Activated T-helper 17 cell treated with anti-CD3 and anti-CD28 coated beads, Interleukin-2, amount 50 U/mL, for 72 hours (primary cell): ENCODE measurements at regions not wholly inside any gene's neighbourhood (a gene's known extent, or its start where the extent isn't known, plus 50 kb on each side); places are given as distances from the start of the nearest gene placed in this dataset.

ENCODE experiments used
- ATAC-seq: fragments of 150-1000 bp; cut with Tn5 transposase; replicated peaks from 2 replicates; pipeline ENCODE4 v1.10.0; 2021; ENCODE audit warnings: mild to moderate bottlenecking, moderate library complexity
- H3K27ac Mint-ChIP-seq: one replicate; pipeline ENCODE4 v1.8.0; 2022; ENCODE audit warnings: mixed read lengths
- H3K27me3 Mint-ChIP-seq: one replicate; pipeline ENCODE4 v1.8.0; 2022; ENCODE audit warnings: mixed read lengths
- H3K36me3 Mint-ChIP-seq: one replicate; pipeline ENCODE4 v1.8.0; 2022; ENCODE audit warnings: low read depth, mild to moderate bottlenecking, mixed read lengths
- H3K4me1 Mint-ChIP-seq: one replicate; pipeline ENCODE4 v1.8.0; 2022; ENCODE audit warnings: mixed read lengths
- H3K4me3 Mint-ChIP-seq: one replicate; pipeline ENCODE4 v1.8.0; 2022; ENCODE audit warnings: mild to moderate bottlenecking, mixed read lengths
- H3K9me3 Mint-ChIP-seq: one replicate; pipeline ENCODE4 v1.8.0; 2022; ENCODE audit warnings: mixed read lengths

- Mint-ChIP-seq H3K36me3 (no peaks in the 10 kb centered on the region), H3K9me3 (no peaks in the 10 kb centered on the region), H3K27me3 (peaks cover 3% of the 10 kb centered on the region), H3K27ac (no peak overlapping the region), H3K4me3 (no peak overlapping the region), H3K4me1 (no peaks in the 10 kb centered on the region)
- no peak for ATAC-seq
Measured at GRCh38 chr4:98781641-98782357, 123.4 kb upstream of the TSPAN5 start.

GRCh38 chr4:98780926-98781325, 122.5 kb upstream of the TSPAN5 start:
- H3K4me3 Mint-ChIP-seq: no peak overlapping the region
- no peaks in the 10 kb centered on the region for H3K36me3 Mint-ChIP-seq
- H3K27me3 Mint-ChIP-seq: peaks cover 3% of the 10 kb centered on the region
- H3K4me1 Mint-ChIP-seq: no peaks in the 10 kb centered on the region
- no peaks in the 10 kb centered on the region for H3K9me3 Mint-ChIP-seq
- H3K27ac Mint-ChIP-seq: no peak overlapping the region
- ATAC-seq: no peak

DNA sequence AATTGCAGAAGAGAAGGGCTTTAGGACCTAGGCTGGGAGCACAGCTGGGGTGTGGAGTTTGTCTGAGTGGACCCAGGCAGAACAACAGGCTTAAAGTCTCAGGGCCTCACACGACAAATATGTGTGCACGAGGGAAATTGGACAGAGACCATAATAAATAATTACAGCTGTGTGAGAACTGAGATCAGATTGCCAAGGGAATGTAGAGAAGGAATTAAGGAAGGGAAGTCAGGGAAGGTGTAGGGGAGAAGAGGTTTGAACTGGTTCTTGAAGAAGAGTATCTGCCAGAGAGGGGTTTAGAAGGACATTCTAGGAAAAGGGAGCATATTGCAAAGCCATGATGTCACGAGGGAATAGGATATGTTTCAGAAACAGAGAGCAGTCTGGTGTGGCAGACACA, 120.7 kb upstream of the TSPAN5 start:
- Mint-ChIP-seq H3K27me3 (peaks cover 3% of the 10 kb centered on the region), H3K4me1 (no peaks in the 10 kb centered on the region), H3K27ac (no peak overlapping the region), H3K4me3 (no peak overlapping the region), H3K9me3 (no peaks in the 10 kb centered on the region), H3K36me3 (no peaks in the 10 kb centered on the region)
- ATAC-seq: no peak

GRCh38 chr4:98778206-98778605, 119.8 kb upstream of the TSPAN5 start:
- Mint-ChIP-seq H3K27ac (no peak overlapping the region), H3K4me1 (no peaks in the 10 kb centered on the region), H3K27me3 (peaks cover 3% of the 10 kb centered on the region), H3K36me3 (no peaks in the 10 kb centered on the region), H3K4me3 (no peak overlapping the region), H3K9me3 (no peaks in the 10 kb centered on the region)
- ATAC-seq: peak; percentile 79

DNA sequence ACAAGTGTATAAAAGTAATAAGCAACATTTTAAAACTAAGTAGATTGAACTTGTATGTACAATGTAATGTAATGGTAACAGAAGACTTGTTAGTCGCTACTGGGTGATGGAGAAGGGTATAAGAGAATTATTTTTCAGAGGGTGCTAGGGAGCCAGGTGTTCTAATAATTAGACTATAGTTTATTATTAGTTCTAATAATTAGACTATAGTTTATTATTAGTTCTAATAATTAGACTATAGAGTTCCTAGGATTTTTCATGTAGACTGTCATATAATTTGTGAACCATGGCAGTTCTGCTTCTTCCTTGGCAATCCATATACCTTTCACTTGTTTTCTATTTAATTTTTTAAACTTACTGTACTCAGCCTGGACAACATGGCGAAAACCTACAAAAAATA, 117.3 kb upstream of the TSPAN5 start:
- H3K4me3 Mint-ChIP-seq: no peak overlapping the region
- no peak for ATAC-seq
- H3K27me3 Mint-ChIP-seq: no peaks in the 10 kb centered on the region
- H3K36me3 Mint-ChIP-seq: no peaks in the 10 kb centered on the region
- H3K9me3 Mint-ChIP-seq: no peaks in the 10 kb centered on the region
- no peaks in the 10 kb centered on the region for H3K4me1 Mint-ChIP-seq
- no peak overlapping the region for H3K27ac Mint-ChIP-seq

DNA sequence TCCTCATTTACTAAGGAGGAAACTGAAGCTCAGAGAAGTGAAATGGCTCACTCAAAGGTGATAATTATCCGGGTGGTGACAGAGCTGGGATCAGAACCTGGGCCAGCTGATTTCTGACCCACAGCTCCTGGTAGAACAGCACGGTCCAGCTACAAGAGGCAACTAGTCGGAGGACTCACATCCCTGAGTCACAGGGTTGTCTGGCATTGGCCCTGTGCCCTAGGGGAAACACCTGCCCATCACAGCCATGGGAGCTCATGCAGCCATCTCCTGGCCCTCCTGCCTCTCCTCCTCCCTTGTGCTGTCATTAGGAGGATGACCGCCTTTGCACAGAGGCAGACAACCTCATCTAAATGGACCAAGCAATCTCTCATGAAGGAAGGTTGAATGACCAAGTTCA, 115.2 kb upstream of the TSPAN5 start:
- no peak overlapping the region for H3K4me3 Mint-ChIP-seq
- peaks cover 14% of the 10 kb centered on the region for H3K9me3 Mint-ChIP-seq
- no peaks in the 10 kb centered on the region for H3K4me1 Mint-ChIP-seq
- H3K36me3 Mint-ChIP-seq: no peaks in the 10 kb centered on the region
- no peak overlapping the region for H3K27ac Mint-ChIP-seq
- no peaks in the 10 kb centered on the region for H3K27me3 Mint-ChIP-seq
- no peak for ATAC-seq

DNA sequence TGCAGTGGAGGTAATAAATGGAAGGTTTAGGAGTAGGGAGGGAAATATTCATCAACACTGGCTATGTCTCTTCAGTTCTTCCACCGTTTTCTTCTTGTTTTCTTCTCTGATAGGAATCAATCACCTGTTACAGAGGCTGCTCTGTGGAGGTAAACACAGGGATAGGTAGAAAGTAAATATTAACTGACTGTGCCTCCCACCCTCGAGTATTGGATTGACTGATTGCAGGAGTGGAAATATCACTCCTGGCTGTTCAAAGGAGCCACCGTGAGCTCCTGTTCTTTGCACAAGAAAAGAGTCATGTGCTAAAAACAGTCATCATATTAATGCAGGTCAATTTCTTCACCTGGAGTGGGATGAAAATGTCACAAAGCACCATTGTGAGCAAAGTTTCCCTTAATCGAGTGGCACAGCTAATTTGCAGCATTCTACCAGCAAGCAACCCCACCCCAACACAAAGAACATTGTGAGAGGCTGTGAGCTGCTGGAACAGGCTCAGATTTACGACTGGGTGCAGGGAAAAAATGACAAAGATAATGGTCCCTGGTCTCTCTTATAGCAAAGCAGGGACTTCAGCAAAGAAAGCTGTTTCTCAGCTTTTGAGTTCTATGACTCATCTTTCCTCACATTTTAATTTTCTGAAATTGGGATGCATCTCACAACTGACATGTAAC, 113.7 kb upstream of the TSPAN5 start:
- Mint-ChIP-seq H3K36me3 (no peaks in the 10 kb centered on the region), H3K9me3 (peaks cover 14% of the 10 kb centered on the region), H3K4me1 (no peaks in the 10 kb centered on the region), H3K4me3 (no peak overlapping the region), H3K27me3 (no peaks in the 10 kb centered on the region), H3K27ac (no peak overlapping the region)
- no peak for ATAC-seq

DNA sequence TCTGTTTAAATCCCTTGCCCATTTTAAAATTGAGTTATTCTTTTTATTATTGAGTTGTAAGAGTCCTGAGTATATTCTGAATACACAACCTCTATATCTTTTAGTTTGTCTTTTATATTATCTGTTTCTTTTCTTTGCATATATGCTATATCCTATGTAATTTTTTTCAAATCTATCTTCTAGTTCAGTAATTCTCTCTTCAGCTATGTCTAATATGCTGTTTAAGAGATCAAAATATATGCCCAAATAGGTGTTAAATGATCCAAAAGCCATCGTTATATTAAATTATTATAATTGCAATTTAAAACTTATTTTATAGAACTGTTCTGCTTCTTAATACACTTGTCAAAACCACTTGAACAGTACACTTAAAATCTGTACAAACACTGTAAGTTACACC, 107.4 kb upstream of the TSPAN5 start:
- H3K27me3 Mint-ChIP-seq: no peaks in the 10 kb centered on the region
- no peak overlapping the region for H3K4me3 Mint-ChIP-seq
- no peak for ATAC-seq
- peaks cover 19% of the 10 kb centered on the region for H3K9me3 Mint-ChIP-seq
- H3K27ac Mint-ChIP-seq: no peak overlapping the region
- no peaks in the 10 kb centered on the region for H3K4me1 Mint-ChIP-seq
- H3K36me3 Mint-ChIP-seq: no peaks in the 10 kb centered on the region

DNA sequence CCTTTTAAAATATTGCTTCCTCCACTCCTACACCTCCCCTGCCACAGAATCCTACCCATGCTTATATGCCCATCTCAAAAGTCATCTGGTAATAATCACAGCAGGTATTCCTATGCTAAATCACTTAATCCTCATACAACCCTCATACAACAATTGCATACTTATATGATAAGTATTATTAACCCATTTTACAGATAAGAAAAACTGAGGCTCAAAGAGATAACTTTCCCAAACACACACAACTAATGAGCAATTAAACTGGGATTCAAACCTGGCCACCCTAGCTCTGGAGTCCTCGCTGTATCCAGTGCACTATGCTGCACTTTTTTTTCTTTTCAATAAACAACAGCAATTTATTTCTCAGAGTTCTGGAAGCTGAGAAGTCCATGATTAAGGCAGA, 99.8 kb upstream of the TSPAN5 start:
- ATAC-seq: no peak
- Mint-ChIP-seq H3K9me3 (no peaks in the 10 kb centered on the region), H3K4me3 (no peak overlapping the region), H3K36me3 (no peaks in the 10 kb centered on the region), H3K27ac (no peak overlapping the region), H3K4me1 (peaks cover 5% of the 10 kb centered on the region), H3K27me3 (no peaks in the 10 kb centered on the region)

DNA sequence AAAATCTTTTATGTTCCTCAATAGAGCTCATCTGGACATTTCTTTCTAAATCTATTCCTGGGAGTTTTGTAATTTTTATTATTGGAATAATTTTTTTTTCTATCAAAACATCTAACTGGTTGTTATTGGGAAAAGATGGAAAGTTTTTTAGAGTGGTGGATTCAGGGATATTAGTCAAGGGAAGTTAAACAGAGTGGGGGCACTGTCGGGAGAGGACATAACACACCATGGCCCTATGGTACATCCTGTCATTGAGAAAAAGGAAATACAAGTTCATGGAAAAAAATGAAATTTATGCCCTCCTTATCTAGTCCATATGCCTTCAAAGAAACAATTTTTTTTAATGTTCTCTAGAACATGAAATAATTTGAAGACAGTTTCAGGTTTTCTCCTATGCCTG, 96.3 kb upstream of the TSPAN5 start:
- H3K36me3 Mint-ChIP-seq: no peaks in the 10 kb centered on the region

GRCh38 chr4:98749206-98749605, 90.8 kb upstream of the TSPAN5 start:
- Mint-ChIP-seq H3K4me3 (no peak overlapping the region), H3K27me3 (no peaks in the 10 kb centered on the region)

More for the DNA sequence above, 96.3 kb upstream of the TSPAN5 start:
- Mint-ChIP-seq H3K27me3 (no peaks in the 10 kb centered on the region), H3K4me1 (peaks cover 2% of the 10 kb centered on the region), H3K9me3 (no peaks in the 10 kb centered on the region), H3K27ac (no peak overlapping the region), H3K4me3 (no peak overlapping the region)
- ATAC-seq: no peak

DNA sequence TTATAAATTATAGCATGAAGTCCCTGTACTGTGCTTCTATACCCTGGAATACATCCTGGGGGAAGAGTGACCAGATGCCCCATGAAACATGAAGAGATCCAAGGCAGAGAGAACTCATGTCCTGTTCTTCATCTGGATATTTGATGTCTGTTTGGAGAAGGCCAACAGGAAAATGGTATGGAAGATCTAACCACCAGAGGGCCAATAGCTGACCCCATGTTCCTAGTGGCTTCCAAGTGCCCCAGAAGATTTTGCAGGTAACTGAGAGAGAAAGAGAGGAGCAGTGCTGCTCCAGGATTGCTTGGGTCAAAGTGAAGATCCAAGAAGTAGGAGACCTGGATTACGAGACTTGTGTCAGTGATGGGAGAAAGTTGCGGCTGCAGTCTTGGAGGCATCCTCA, 90.2 kb upstream of the TSPAN5 start:
- H3K36me3 Mint-ChIP-seq: no peaks in the 10 kb centered on the region
- H3K27ac Mint-ChIP-seq: no peak overlapping the region
- H3K27me3 Mint-ChIP-seq: no peaks in the 10 kb centered on the region
- H3K9me3 Mint-ChIP-seq: peaks cover 4% of the 10 kb centered on the region
- ATAC-seq: no peak
- H3K4me1 Mint-ChIP-seq: peaks cover 5% of the 10 kb centered on the region
- H3K4me3 Mint-ChIP-seq: no peak overlapping the region

More at GRCh38 chr4:98749206-98749605, 90.8 kb upstream of the TSPAN5 start:
- Mint-ChIP-seq H3K36me3 (no peaks in the 10 kb centered on the region), H3K4me1 (peaks cover 5% of the 10 kb centered on the region), H3K27ac (no peak overlapping the region), H3K9me3 (peaks cover 4% of the 10 kb centered on the region)
- no peak for ATAC-seq

- no peak overlapping the region for H3K4me3 Mint-ChIP-seq
- peaks cover 5% of the 10 kb centered on the region for H3K4me1 Mint-ChIP-seq
- H3K27ac Mint-ChIP-seq: no peak overlapping the region
- no peaks in the 10 kb centered on the region for H3K36me3 Mint-ChIP-seq
- H3K27me3 Mint-ChIP-seq: no peaks in the 10 kb centered on the region
- ATAC-seq: no peak
- H3K9me3 Mint-ChIP-seq: peaks cover 4% of the 10 kb centered on the region
Measured at GRCh38 chr4:98747393-98748091, 89.1 kb upstream of the TSPAN5 start.

- Mint-ChIP-seq H3K4me3 (no peak overlapping the region), H3K4me1 (peaks cover 5% of the 10 kb centered on the region), H3K9me3 (peaks cover 4% of the 10 kb centered on the region), H3K36me3 (no peaks in the 10 kb centered on the region), H3K27ac (no peak overlapping the region), H3K27me3 (no peaks in the 10 kb centered on the region)
- no peak for ATAC-seq
Measured at GRCh38 chr4:98746936-98747335, 88.5 kb upstream of the TSPAN5 start.

GRCh38 chr4:98746530-98746929, 88.1 kb upstream of the TSPAN5 start:
- H3K4me3 Mint-ChIP-seq: no peak overlapping the region
- H3K27me3 Mint-ChIP-seq: no peaks in the 10 kb centered on the region
- H3K9me3 Mint-ChIP-seq: peaks cover 4% of the 10 kb centered on the region
- no peak overlapping the region for H3K27ac Mint-ChIP-seq
- peaks cover 5% of the 10 kb centered on the region for H3K4me1 Mint-ChIP-seq
- no peak for ATAC-seq
- H3K36me3 Mint-ChIP-seq: no peaks in the 10 kb centered on the region
